Astrocyte of the spinal cord (primary cell): ENCODE measurements at regions not wholly inside any gene's neighbourhood (a gene's known extent, or its start where the extent isn't known, plus 50 kb on each side); places are given as distances from the start of the nearest gene placed in this dataset.
"Not testable (repeated sequence)": the region's sequence is repeated elsewhere in the genome, so short reads cannot be mapped to it uniquely, and the experiment has no call there.

Experiments
- DNase-seq: peaks from one replicate; pipeline ENCODE4 v3.0.0; 2011; ENCODE audit warnings: low read depth, low spot score
- H3K4me3 ChIP-seq: 2 replicates; pipeline ENCODE4 v1.5.1; 2011; ENCODE audit warnings: low read depth, mild to moderate bottlenecking, low read length, moderate library complexity
- CTCF ChIP-seq: IDR thresholded peaks from 2 replicates; pipeline ENCODE4 v1.5.1; 2012; ENCODE audit warnings: low read depth, mild to moderate bottlenecking, low read length, inconsistent platforms
- in situ Hi-C: cut with HindIII; loops from 2 replicates; pipeline ENCODE4 v1.10.0; 2017; ENCODE audit warnings: low sequenced_read_pairs

- H3K4me3 ChIP-seq, result no peak overlapping the region
- in situ Hi-C loops, result no loop called here
- TF ChIP-seq CTCF, result no peak
- no peak for DNase-seq
These were observed 205.6 kb upstream of the ANO5 start for GRCh38 chr11:21987261-21987660.

- in situ Hi-C loops, result no loop called here
- no peak overlapping the region for H3K4me3 ChIP-seq
- DNase-seq, result no peak
- no peak for TF ChIP-seq CTCF
These were observed 204.4 kb upstream of the ANO5 start for GRCh38 chr11:21988477-21988876.

GRCh38 chr11:22001803-22002202, 191.1 kb upstream of the ANO5 start:
- in situ Hi-C loops, H3K4me3 ChIP-seq, DNase-seq: not testable (repeated sequence)

- no peak overlapping the region for H3K4me3 ChIP-seq
- DNase-seq, result no peak
- no peak for TF ChIP-seq CTCF
- in situ Hi-C loops, result no loop called here
These were observed 186.0 kb upstream of the ANO5 start for GRCh38 chr11:22006901-22007300.

GRCh38 chr11:22031791-22032190, 161.1 kb upstream of the ANO5 start:
- no peak for DNase-seq
- in situ Hi-C loops, result no loop called here
- H3K4me3 ChIP-seq, result no peak overlapping the region
- no peak for TF ChIP-seq CTCF

- in situ Hi-C loops, result no loop called here
- no peak overlapping the region for H3K4me3 ChIP-seq
- DNase-seq, result no peak
- no peak for TF ChIP-seq CTCF
These were observed 155.4 kb upstream of the ANO5 start for GRCh38 chr11:22037505-22037904.

GRCh38 chr11:22041039-22041438, 151.8 kb upstream of the ANO5 start:
- in situ Hi-C loops, result no loop called here
- DNase-seq, result no peak
- no peak overlapping the region for H3K4me3 ChIP-seq
- TF ChIP-seq CTCF, result no peak
